GM12878 (cell line): ENCODE measurements at regions not wholly inside any gene's neighbourhood (a gene's known extent, or its start where the extent isn't known, plus 50 kb on each side); places are given as distances from the start of the nearest gene placed in this dataset.

Experiments used
- ATAC-seq: fragments of 200-7000 bp; cut with Tn5 transposase; 3 replicates; pipeline ENCODE4 v1.9.1; 2020; ENCODE audit warnings: mild to moderate bottlenecking, moderate library complexity
- BruUV-seq: library from RNA; stranded (reverse); fragments of 400-500 nt; replicated peaks from 2 replicates; lab custom pipeline; 2021; lab: Mats Ljungman, UMichigan
- CTCF ChIA-PET: fragments of 300-600 bp; sonication (Branson Sonifier 250); formaldehyde crosslinking; extraction: SDS; loops from one replicate; lab custom pipeline; 2021; ENCODE audit warnings: inconsistent platforms; lab: Yijun Ruan, JAX
- POLR2A ChIA-PET: fragments of 350-600 bp; formaldehyde crosslinking; extraction: SDS; loops from one replicate; lab custom pipeline; 2021; ENCODE audit warnings: inconsistent platforms; lab: Charles Lee
- RAD21 ChIA-PET: fragments of 300-600 bp; sonication (Branson Sonifier 250); formaldehyde crosslinking; loops from one replicate; lab custom pipeline; 2023; ENCODE audit warnings: antibody characterized with exemption; ENCODE audit not compliant: unreplicated experiment; lab: Charles Lee
- SMC1A ChIA-PET: fragments of 300-600 bp; sonication (Branson Sonifier 250); formaldehyde crosslinking; loops from one replicate; lab custom pipeline; 2023; ENCODE audit not compliant: unreplicated experiment, uncharacterized antibody; lab: Charles Lee
- DNase-seq: peaks from one replicate; pipeline ENCODE4 v3.0.0-alpha.2; 2011; ENCODE audit warnings: low read depth, low spot score
- FAIRE-seq: peaks from 3 replicates; lab custom pipeline; 2011; peaks lifted over from hg19 to GRCh38; lab: Jason Lieb, UNC
- H2AFZ ChIP-seq: 2 replicates; pipeline ENCODE4 v1.6.0; 2011; ENCODE audit warnings: low read depth, low read length, control low read depth; ENCODE audit not compliant: control insufficient read depth
- H3K27ac ChIP-seq: 2 replicates; pipeline ENCODE4 v1.5.1; 2011; ENCODE audit warnings: control low read depth; ENCODE audit not compliant: control insufficient read depth, insufficient read depth
- H3K27me3 ChIP-seq, 2 experiments: replicated peaks in 1 of 2; 2 replicates each; pipeline versions ENCODE4 v1.6.0 to v1.6.1; 2011; ENCODE audit warnings: low read length in 1 of 2; ENCODE audit not compliant: control insufficient read depth in 2 of 2, insufficient read depth in 2 of 2
- H3K36me3 ChIP-seq, 2 experiments: 2 replicates each; pipeline ENCODE4 v1.5.1; 2011; ENCODE audit warnings: low read length in 1 of 2; ENCODE audit not compliant: control insufficient read depth in 2 of 2, insufficient read depth in 2 of 2
- H3K4me1 ChIP-seq: 2 replicates; pipeline ENCODE4 v1.6.1; 2011; ENCODE audit warnings: mild to moderate bottlenecking, low read length, moderate library complexity, mixed read lengths; ENCODE audit not compliant: control insufficient read depth, insufficient read depth
- H3K4me2 ChIP-seq: 2 replicates; pipeline ENCODE4 v1.6.0; 2011; ENCODE audit warnings: control low read depth; ENCODE audit not compliant: control insufficient read depth, insufficient read depth
- H3K4me3 ChIP-seq: fragments of 200-600 bp; sonication (generic); 2 replicates; pipeline ENCODE4 v1.5.1; 2016
- H3K79me2 ChIP-seq: 2 replicates; pipeline ENCODE4 v1.6.0; 2011; ENCODE audit warnings: low read length; ENCODE audit not compliant: control insufficient read depth, insufficient read depth
- H3K9ac ChIP-seq: 2 replicates; pipeline ENCODE4 v1.8.0; 2011; ENCODE audit warnings: low read length, control low read depth, mixed read lengths; ENCODE audit not compliant: control insufficient read depth, insufficient read depth
- H3K9me3 ChIP-seq: replicated peaks from 3 replicates; pipeline ENCODE4 v1.5.1; 2011; ENCODE audit warnings: mild to moderate bottlenecking, low read length; ENCODE audit not compliant: control insufficient read depth, insufficient read depth
- H4K20me1 ChIP-seq: 2 replicates; pipeline ENCODE4 v1.6.0; 2011; ENCODE audit not compliant: control insufficient read depth, insufficient read depth
- FOXK2 ChIP-seq: fragments of 450-650 bp; IDR thresholded peaks from 2 replicates; pipeline ENCODE4 v1.6.1; 2017; ENCODE audit warnings: mild to moderate bottlenecking, moderate library complexity
- GABPA ChIP-seq: IDR thresholded peaks from 2 replicates; pipeline ENCODE4 v1.6.1; 2014; ENCODE audit warnings: antibody characterized with exemption, low read depth, mild to moderate bottlenecking, inconsistent platforms
- IRF5 ChIP-seq: fragments of 450-650 bp; IDR thresholded peaks from 2 replicates; pipeline ENCODE4 v1.6.1; 2017; ENCODE audit warnings: borderline replicate concordance
- KLF5 ChIP-seq: fragments of 450-650 bp; IDR thresholded peaks from 2 replicates; pipeline ENCODE4 v1.6.1; 2014; ENCODE audit warnings: mild to moderate bottlenecking; ENCODE audit not compliant: partially characterized antibody
- RAD21 ChIP-seq: IDR thresholded peaks from 2 replicates; pipeline ENCODE4 v1.6.1; 2011; ENCODE audit warnings: mild to moderate bottlenecking, low read depth, low read length, moderate library complexity; ENCODE audit not compliant: insufficient read depth
- RELA ChIP-seq: fragments of 450-650 bp; IDR thresholded peaks from 2 replicates; pipeline ENCODE4 v1.8.0; 2014; ENCODE audit warnings: borderline replicate concordance; ENCODE audit not compliant: partially characterized antibody
- WGBS: methylation state at CpG from one replicate; pipeline ENCODE4 v1.1.6; 2016; ENCODE audit warnings: low lambda C conversion rate; ENCODE audit not compliant: insufficient replicate concordance, insufficient coverage; ENCODE audit errors: missing lambda C conversion rate; 5-methylcytosine and 5-hydroxymethylcytosine counted together
- in situ Hi-C: fragments of 300-500 bp; cut with MboI; formaldehyde crosslinking; loops from 9 replicates; pipeline ENCODE4 v1.14.3; 2018; ENCODE audit warnings: mixed read lengths
- intact Hi-C: fragments of 100-400 bp; cut with micrococcal nuclease; formaldehyde crosslinking; loops from one replicate; pipeline ENCODE4 v1.14.2; 2022; ENCODE audit not compliant: unreplicated experiment
- TF ChIP-seq, protein P1 (sequence below): fragments of 450-650 bp; conservative IDR thresholded peaks from 2 replicates; pipeline ENCODE4 v1.6.1; 2017; ENCODE audit warnings: mild to moderate bottlenecking, moderate library complexity
- TF ChIP-seq, protein P2 (sequence below): fragments of 450-650 bp; IDR thresholded peaks from 2 replicates; pipeline ENCODE4 v1.6.1; 2016; ENCODE audit warnings: mild to moderate bottlenecking, moderate library complexity, borderline replicate concordance

GRCh38 chr22:48927591-48927990, 900.1 kb downstream of the BRD1 start:
- ChIA-PET SMC1A (no interaction called here), RAD21 (no interaction called here), CTCF (interaction anchor here (0.5 kb wide), 1 partner anchor 195 kb away, joined by 3 read pairs; no protein-coding TSS in a partner anchor), POLR2A (no interaction called here)
- intact Hi-C loops (no loop called here), in situ Hi-C loops (no loop called here)
- no peak overlapping the region for H3K4me2 ChIP-seq
- no peak for FAIRE-seq
- no peaks in the 10 kb centered on the region for H4K20me1 ChIP-seq
- H3K4me1 ChIP-seq: no peaks in the 10 kb centered on the region
- no TSS peak for BruUV-seq
- 53% methylated on average over 13 of the region's 13 CpGs for WGBS
- no peak for TF ChIP-seq RAD21
- no peak for TF ChIP-seq RELA
- TF ChIP-seq, protein P1, sequence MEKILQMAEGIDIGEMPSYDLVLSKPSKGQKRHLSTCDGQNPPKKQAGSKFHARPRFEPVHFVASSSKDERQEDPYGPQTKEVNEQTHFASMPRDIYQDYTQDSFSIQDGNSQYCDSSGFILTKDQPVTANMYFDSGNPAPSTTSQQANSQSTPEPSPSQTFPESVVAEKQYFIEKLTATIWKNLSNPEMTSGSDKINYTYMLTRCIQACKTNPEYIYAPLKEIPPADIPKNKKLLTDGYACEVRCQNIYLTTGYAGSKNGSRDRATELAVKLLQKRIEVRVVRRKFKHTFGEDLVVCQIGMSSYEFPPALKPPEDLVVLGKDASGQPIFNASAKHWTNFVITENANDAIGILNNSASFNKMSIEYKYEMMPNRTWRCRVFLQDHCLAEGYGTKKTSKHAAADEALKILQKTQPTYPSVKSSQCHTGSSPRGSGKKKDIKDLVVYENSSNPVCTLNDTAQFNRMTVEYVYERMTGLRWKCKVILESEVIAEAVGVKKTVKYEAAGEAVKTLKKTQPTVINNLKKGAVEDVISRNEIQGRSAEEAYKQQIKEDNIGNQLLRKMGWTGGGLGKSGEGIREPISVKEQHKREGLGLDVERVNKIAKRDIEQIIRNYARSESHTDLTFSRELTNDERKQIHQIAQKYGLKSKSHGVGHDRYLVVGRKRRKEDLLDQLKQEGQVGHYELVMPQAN: no peak
- TF ChIP-seq, protein P2, sequence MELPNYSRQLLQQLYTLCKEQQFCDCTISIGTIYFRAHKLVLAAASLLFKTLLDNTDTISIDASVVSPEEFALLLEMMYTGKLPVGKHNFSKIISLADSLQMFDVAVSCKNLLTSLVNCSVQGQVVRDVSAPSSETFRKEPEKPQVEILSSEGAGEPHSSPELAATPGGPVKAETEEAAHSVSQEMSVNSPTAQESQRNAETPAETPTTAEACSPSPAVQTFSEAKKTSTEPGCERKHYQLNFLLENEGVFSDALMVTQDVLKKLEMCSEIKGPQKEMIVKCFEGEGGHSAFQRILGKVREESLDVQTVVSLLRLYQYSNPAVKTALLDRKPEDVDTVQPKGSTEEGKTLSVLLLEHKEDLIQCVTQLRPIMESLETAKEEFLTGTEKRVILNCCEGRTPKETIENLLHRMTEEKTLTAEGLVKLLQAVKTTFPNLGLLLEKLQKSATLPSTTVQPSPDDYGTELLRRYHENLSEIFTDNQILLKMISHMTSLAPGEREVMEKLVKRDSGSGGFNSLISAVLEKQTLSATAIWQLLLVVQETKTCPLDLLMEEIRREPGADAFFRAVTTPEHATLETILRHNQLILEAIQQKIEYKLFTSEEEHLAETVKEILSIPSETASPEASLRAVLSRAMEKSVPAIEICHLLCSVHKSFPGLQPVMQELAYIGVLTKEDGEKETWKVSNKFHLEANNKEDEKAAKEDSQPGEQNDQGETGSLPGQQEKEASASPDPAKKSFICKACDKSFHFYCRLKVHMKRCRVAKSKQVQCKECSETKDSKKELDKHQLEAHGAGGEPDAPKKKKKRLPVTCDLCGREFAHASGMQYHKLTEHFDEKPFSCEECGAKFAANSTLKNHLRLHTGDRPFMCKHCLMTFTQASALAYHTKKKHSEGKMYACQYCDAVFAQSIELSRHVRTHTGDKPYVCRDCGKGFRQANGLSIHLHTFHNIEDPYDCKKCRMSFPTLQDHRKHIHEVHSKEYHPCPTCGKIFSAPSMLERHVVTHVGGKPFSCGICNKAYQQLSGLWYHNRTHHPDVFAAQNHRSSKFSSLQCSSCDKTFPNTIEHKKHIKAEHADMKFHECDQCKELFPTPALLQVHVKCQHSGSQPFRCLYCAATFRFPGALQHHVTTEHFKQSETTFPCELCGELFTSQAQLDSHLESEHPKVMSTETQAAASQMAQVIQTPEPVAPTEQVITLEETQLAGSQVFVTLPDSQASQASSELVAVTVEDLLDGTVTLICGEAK: no peak
- no peak for TF ChIP-seq KLF5
- TF ChIP-seq IRF5: no peak
- TF ChIP-seq GABPA: no peak
- TF ChIP-seq FOXK2: no peak
- H3K4me3 ChIP-seq: no peak overlapping the region
- no peaks in the 10 kb centered on the region for H3K27me3 ChIP-seq
- no peaks in the 10 kb centered on the region; the same call in 2 of the 3 replicates for H3K9me3 ChIP-seq
- H3K79me2 ChIP-seq: no peaks in the 10 kb centered on the region
- no peaks in the 10 kb centered on the region for H3K36me3 ChIP-seq
- ATAC-seq: no peak
- H3K9ac ChIP-seq: no peak overlapping the region
- no peak for DNase-seq
- no peak overlapping the region for H3K27ac ChIP-seq
- no peak overlapping the region for H2AFZ ChIP-seq
